CD4-positive, alpha-beta T cell treated with Interleukin-6 at 100 ng/mL for 8 hours (primary cell): ENCODE measurements at regions not wholly inside any gene's neighbourhood (a gene's known extent, or its start where the extent isn't known, plus 50 kb on each side); places are given as distances from the start of the nearest gene placed in this dataset.

ENCODE experiments used
- DNase-seq: peaks from one replicate; pipeline ENCODE4 v3.0.0-alpha.2; 2020; ENCODE audit warnings: mixed read lengths, low spot score

DNA sequence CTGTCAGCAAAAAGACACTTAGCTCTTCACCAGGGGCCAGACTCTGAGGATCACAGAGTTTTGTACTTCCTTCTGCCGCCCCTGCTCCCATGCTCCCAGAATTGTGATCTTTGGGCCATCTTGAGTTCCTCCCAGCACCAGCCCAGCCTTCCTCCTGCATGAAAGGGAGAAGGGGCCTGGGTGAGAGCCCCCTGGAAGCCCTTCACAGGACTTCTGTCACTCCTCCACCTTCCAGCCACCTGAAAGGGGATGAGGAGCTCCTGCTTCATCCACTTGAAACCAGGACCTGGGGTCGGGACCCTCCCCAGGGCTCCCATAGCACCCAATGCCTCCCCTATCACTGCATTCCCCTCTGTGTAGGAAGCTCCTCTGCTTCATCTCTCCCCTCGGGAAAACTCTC, 174.2 kb downstream of the BUD13 start:
- DNase-seq: no peak

DNA sequence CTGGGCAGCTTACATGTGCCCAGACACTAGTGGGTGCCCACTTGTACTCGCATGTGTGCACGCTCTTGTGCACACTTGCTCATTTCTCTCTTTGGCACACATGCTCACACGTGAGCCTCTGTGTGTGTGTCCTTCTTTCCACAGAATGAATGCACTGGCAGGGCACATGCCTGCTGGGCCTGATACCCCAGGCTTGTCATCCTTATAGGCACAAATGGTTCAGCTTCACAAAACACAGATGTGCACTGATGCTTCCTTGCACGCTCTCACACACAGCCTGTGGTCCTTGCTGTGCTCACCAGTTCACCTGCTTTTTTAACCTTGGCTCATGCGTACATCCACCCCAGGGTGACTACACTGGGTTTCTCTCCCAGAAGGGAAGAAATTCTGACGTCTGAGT, 174.8 kb downstream of the BUD13 start:
- no peak for DNase-seq

DNA sequence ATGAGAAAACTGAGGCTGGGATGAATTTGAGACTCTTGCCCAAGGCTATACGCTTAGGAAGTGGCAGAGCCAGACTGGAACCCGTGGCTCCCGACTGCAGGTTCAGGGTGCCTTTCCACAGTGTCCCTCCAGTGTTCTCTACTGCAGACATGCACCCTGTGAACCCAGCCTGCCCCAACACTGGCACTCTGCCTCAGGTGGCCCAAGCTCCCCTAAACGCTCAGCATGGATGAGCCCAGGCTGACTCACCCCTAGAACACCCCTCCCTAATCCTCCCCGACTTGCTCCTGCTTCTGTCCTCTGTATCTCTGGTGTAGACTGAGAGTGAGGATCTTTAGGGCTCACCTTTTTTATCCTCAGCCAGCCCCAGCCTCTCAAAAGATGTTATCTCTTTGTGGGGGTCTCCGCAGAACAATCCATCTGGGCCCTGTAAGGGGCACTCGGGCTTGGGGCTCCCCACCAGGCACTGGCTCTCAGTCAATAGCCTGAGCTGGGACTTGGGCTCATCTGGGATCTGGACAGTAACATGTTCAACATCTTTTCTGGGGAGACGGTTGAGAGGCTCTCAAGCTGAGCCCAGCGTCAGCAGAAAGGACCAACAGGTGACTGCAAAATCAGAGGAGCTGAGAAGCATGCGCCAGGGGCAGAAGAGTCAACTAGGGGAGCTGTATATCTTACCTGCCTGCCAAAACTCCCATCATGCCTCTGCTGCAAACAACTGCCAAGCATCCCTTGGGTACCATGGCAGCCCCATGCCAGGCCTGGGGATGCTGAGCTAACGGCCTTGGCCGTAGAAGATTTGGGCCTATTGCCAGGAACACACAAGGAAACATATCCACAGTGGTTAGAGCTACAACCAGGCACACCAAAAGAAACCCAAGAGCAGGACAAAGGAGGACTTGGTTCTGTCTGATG, 176.2 kb downstream of the BUD13 start:
- DNase-seq: no peak

DNA sequence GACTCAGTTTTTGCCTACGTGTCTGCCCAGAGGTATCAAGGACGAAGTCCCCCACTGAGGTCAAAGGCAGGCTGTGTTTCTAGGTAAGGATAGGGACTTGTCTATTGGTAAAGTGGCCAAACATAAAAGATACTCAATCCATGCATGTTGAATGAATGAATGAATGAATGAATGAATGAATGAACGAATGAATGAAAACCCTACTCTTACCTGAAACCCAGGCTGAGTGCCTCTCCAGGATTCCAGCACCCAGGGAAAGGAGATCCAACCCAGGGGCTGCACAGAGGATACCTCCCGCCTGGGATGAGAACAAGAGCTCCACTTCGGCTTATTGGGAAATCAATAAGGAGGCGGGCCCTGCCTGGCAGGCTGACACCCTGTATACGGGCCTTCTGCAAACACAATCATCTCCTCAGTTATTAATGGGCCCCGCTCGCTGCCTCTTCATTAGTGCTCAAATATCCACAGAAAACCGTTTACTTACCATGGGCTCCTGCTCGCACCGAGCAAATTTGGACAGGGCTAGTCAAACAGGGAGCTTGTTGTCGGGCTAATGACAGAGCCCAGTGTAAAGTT, 177.4 kb downstream of the BUD13 start:
- no peak for DNase-seq

GRCh38 chr11:116590844-116591570, 181.8 kb downstream of the BUD13 start:
- DNase-seq: no peak

DNA sequence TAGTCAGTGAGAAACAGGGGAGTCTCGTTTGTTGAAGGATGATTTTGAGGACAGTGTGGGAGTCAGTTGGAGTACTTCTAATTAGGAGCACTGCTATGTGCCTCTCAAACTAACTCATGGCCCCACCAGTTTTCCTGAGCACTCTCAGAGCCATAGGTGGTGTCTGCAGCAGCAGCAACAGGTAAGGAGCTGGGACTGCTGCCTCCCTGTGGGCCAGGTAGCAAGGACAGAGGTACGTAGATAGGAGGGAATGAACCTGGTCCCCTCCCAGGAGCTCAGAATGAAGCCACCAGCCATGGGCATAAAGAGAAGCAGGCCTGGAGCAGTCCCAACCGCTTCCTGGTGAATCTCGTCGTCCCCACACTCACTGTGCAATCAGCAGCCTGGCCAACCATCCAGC, 183.4 kb downstream of the BUD13 start:
- DNase-seq: no peak

DNA sequence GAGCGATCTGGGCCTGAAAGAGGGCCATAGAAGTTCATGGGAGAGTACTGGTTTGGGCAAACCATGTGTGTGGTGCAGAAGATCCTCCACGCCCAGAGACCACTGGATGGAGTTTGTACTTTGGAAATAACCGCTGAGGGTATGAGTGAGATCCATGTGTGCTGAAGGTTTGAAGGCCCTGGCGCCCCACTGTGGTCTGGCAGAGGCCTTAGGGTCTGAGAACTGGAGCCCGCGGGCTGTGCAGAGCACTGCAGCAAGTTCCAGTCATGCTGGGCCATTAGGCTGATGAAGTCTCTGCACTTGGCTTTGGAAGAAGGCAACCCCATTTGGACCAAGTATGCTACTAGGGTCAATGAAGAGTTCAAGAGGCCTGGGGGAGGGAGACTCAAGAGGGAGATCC, 186.4 kb downstream of the BUD13 start:
- no peak for DNase-seq

DNA sequence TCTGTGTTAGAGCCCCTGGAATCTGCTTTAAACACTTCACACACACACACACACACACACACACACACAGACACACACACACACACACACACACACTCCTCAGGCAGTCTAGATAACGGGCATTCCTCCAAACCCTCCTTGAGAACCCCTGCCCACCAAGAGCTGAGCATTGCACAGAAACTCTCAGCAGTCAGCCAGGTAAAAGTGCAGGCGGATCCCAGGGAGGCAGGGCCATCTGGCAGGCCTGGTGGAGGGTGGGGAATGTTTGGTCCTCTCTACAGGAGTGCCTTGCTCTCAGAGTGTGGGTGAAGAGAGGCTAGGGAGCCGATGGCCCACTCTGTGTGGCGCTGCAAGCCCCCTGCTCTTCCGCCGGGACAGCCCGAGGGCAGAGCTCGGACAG, 190.2 kb downstream of the BUD13 start:
- no peak for DNase-seq

GRCh38 chr11:116581349-116581748, 191.4 kb downstream of the BUD13 start:
- no peak for DNase-seq

DNA sequence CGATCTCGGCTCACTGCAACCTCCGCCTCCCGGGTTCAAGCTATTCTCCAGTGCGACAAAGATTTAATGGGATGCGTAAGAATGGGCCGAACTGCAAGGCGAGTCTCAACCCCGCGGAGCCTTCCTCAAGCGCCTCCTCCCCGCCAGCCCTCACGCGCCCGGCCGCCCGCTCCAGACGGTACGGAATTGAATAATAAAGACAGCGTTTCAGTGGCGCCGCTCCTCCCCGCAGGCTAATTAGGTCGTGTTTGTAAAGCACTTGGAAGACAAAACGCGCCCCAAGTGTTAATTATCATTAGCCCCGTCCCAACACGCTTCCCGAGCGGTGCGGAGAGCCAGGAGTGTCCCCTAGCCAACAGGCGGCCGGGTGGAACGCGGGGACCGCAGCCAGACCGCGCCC, 192.0 kb downstream of the BUD13 start:
- no peak for DNase-seq

GRCh38 chr11:116579857-116580727, 192.7 kb downstream of the BUD13 start:
- DNase-seq: no peak

- no peak for DNase-seq
Observed at GRCh38 chr11:116579031-116579653, 193.6 kb downstream of the BUD13 start.

- DNase-seq: no peak
Observed at GRCh38 chr11:116577956-116578355, 194.8 kb downstream of the BUD13 start.

- DNase-seq: no peak
Observed at GRCh38 chr11:116577273-116577672, 195.5 kb downstream of the BUD13 start.

GRCh38 chr11:116576526-116576925, 196.3 kb downstream of the BUD13 start:
- DNase-seq: no peak

DNA sequence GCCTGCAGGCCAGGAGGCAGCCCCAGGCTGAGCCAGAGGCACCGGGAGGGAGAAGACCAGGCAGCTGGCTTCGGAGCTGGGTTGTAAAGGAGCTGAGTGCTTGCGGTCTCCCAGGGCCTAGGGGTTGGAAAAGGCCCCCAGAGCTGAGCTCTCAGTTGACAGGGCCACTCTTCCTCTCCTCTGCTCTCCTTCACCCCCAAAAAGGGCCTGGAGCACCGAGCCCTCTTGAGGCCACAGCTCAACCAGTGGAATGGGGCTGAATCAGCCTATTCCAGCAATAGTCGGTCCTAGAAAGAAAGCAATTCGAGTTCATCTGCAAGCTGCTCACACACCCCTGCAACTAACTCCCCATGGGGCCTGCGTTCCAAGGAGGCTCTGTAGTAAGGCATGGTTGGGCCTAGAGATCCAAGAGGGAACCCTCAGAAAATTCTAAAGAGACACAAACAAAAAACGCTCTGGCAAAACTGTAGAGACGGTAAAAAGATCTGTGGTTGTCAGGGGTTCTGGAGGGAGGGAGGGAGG, 205.0 kb downstream of the BUD13 start:
- no peak for DNase-seq

DNA sequence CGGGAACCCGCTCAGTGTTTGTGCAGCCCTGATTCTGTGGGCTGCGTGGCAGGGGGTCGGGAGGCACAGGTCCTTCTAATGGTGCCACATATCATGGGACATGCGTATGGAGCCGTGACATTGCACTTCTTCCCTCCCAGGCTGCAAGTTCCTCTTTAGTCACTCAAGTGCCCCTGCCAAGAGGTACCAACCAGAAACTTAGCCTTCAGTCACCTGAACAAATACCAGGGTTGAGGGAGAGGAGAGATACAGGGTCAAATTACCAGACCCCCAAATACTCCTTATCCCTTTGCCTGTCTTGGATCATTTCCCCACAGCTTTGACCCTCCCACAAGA, 209.1 kb downstream of the BUD13 start:
- DNase-seq: no peak

DNA sequence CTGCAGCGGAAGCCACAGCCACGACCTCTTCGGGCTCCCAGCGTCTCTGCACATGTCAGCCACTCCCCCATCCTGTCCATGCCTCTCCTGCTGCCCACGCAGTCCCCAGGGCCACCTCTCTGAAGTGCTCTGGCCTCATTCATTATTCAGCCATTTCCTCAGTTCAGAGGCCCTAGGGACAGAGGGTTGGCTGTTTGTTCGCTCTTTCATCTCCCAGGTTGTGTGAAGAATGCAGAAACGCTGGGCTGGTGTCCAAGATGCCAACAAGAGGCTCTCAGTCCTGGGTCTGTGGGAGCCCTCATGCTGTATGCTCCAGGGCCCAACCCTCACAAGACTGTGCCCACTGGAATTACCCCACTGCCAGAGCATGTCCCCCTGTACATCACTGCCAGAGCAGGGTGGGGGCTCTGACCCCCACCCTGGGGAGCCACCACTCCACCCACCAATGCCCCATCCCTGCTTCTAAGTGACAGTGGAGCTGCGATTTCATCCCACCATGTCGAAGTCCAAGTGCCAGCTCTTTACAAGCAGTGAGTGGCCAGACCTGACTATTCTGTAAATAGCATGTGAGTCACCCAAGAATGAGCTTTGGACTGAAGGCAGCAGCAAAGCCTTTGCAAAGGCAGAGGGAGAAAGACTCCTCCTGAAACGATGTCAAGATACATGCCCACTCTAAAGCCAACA, 209.6 kb downstream of the BUD13 start:
- DNase-seq: no peak

- no peak for DNase-seq
Observed at GRCh38 chr11:116560589-116560988, 212.2 kb downstream of the BUD13 start.

GRCh38 chr11:116558504-116559211, 214.1 kb downstream of the BUD13 start:
- DNase-seq: no peak
